ENCODE measurements at regions not wholly inside any gene's neighbourhood (a gene's known extent, or its start where the extent isn't known, plus 50 kb on each side); places are given as distances from the start of the nearest gene placed in this dataset.

- ATAC-seq (no peak), DNase-seq (no peak)
- H3K36me3 Mint-ChIP-seq (ENCODE audit: low read depth), result no peaks in the 10 kb centered on the region
- POLR2A ChIA-PET, result no interaction called here
- no peak overlapping the region for H3K27ac Mint-ChIP-seq
- intact Hi-C loops (cut with DNase I, micrococcal nuclease), result no loop called here
- CTCF ChIA-PET, result interaction anchor here (0.6 kb wide), 1 partner anchor 534 kb away, joined by 3 read pairs; no protein-coding TSS in a partner anchor
- H3K27me3 Mint-ChIP-seq, result no peaks in the 10 kb centered on the region
- peaks cover 10% of the 10 kb centered on the region for H3K9me3 Mint-ChIP-seq (ENCODE audit: low read depth)
- H3K4me3 Mint-ChIP-seq, result no peak overlapping the region
- H3K4me1 Mint-ChIP-seq, result no peaks in the 10 kb centered on the region
Measured at GRCh38 chr17:53316988-53317387, 505.7 kb upstream of the KIF2B start.

GRCh38 chr17:53316073-53316472 is 506.7 kb upstream of the KIF2B start:
- Mint-ChIP-seq H3K9me3 (ENCODE audit: low read depth) (peaks cover 10% of the 10 kb centered on the region), H3K36me3 (ENCODE audit: low read depth) (no peaks in the 10 kb centered on the region), H3K27ac (no peak overlapping the region), H3K4me1 (no peaks in the 10 kb centered on the region), H3K27me3 (no peaks in the 10 kb centered on the region), H3K4me3 (no peak overlapping the region)
- ChIA-PET POLR2A (no interaction called here), CTCF (interaction anchor here (0.6 kb wide), 1 partner anchor 533 kb away, joined by 3 read pairs; no protein-coding TSS in a partner anchor)
- DNase-seq, result no peak
- intact Hi-C loops (cut with DNase I, micrococcal nuclease), result no loop called here
- ATAC-seq, result no peak

GRCh38 chr17:53314521-53314920 is 508.2 kb upstream of the KIF2B start:
- ATAC-seq (no peak), DNase-seq (no peak)
- Mint-ChIP-seq H3K9me3 (ENCODE audit: low read depth) (peaks cover 15% of the 10 kb centered on the region), H3K4me1 (no peaks in the 10 kb centered on the region), H3K27ac (no peak overlapping the region), H3K36me3 (ENCODE audit: low read depth) (no peaks in the 10 kb centered on the region), H3K27me3 (no peaks in the 10 kb centered on the region), H3K4me3 (no peak overlapping the region)
- intact Hi-C loops (cut with DNase I, micrococcal nuclease), result no loop called here
- POLR2A ChIA-PET, result no interaction called here
- CTCF ChIA-PET, result interaction anchor here (0.5 kb wide), 1 partner anchor 393 kb away, joined by 3 read pairs; no protein-coding TSS in a partner anchor

- H3K27me3 Mint-ChIP-seq, result no peaks in the 10 kb centered on the region
- POLR2A ChIA-PET, result no interaction called here
- DNase-seq (no peak), ATAC-seq (no peak)
- no peaks in the 10 kb centered on the region for H3K36me3 Mint-ChIP-seq (ENCODE audit: low read depth)
- CTCF ChIA-PET, result interaction anchor here (0.5 kb wide), 1 partner anchor 392 kb away, joined by 3 read pairs; no protein-coding TSS in a partner anchor
- intact Hi-C loops (cut with DNase I, micrococcal nuclease), result no loop called here
- H3K27ac Mint-ChIP-seq, result no peak overlapping the region
- peaks cover 19% of the 10 kb centered on the region for H3K9me3 Mint-ChIP-seq (ENCODE audit: low read depth)
- H3K4me1 Mint-ChIP-seq, result no peaks in the 10 kb centered on the region
- H3K4me3 Mint-ChIP-seq, result no peak overlapping the region
Measured at GRCh38 chr17:53313746-53314145, 509.0 kb upstream of the KIF2B start.

GRCh38 chr17:53278466-53278865 is 544.3 kb upstream of the KIF2B start:
- DNase-seq (no peak), ATAC-seq (no peak)
- Mint-ChIP-seq H3K27me3 (no peaks in the 10 kb centered on the region), H3K27ac (no peak overlapping the region), H3K36me3 (ENCODE audit: low read depth) (no peaks in the 10 kb centered on the region), H3K4me1 (no peaks in the 10 kb centered on the region), H3K4me3 (no peak overlapping the region), H3K9me3 (ENCODE audit: low read depth) (peaks cover 5% of the 10 kb centered on the region)
- intact Hi-C loops (cut with DNase I, micrococcal nuclease), result no loop called here
- CTCF ChIA-PET, result no interaction called here
- POLR2A ChIA-PET, result no interaction called here

GRCh38 chr17:53273126-53273525 is 549.6 kb upstream of the KIF2B start:
- DNase-seq, result no peak
- no peaks in the 10 kb centered on the region for H3K27me3 Mint-ChIP-seq
- H3K4me3 Mint-ChIP-seq, result no peak overlapping the region
- no peaks in the 10 kb centered on the region for H3K4me1 Mint-ChIP-seq
- CTCF ChIA-PET, result no interaction called here
- H3K27ac Mint-ChIP-seq, result no peak overlapping the region
- no peaks in the 10 kb centered on the region for H3K36me3 Mint-ChIP-seq (ENCODE audit: low read depth)
- no peaks in the 10 kb centered on the region for H3K9me3 Mint-ChIP-seq (ENCODE audit: low read depth)
- POLR2A ChIA-PET, result no interaction called here
- ATAC-seq, result no peak
- intact Hi-C loops (cut with DNase I, micrococcal nuclease), result no loop called here

GRCh38 chr17:53270936-53271335 is 551.8 kb upstream of the KIF2B start:
- Mint-ChIP-seq H3K9me3 (ENCODE audit: low read depth) (peaks cover 3% of the 10 kb centered on the region), H3K36me3 (ENCODE audit: low read depth) (no peaks in the 10 kb centered on the region), H3K27ac (no peak overlapping the region), H3K27me3 (no peaks in the 10 kb centered on the region), H3K4me3 (no peak overlapping the region), H3K4me1 (no peaks in the 10 kb centered on the region)
- no peak for ATAC-seq
- ChIA-PET POLR2A (no interaction called here), CTCF (no interaction called here)
- intact Hi-C loops (cut with DNase I, micrococcal nuclease), result no loop called here
- no peak for DNase-seq

GRCh38 chr17:53264730-53265129 is 558.0 kb upstream of the KIF2B start:
- POLR2A ChIA-PET, result no interaction called here
- Mint-ChIP-seq H3K9me3 (ENCODE audit: low read depth) (peaks cover 10% of the 10 kb centered on the region), H3K4me3 (no peak overlapping the region), H3K36me3 (ENCODE audit: low read depth) (no peaks in the 10 kb centered on the region), H3K4me1 (no peaks in the 10 kb centered on the region), H3K27ac (no peak overlapping the region), H3K27me3 (no peaks in the 10 kb centered on the region)
- CTCF ChIA-PET, result no interaction called here
- DNase-seq (no peak), ATAC-seq (no peak)
- intact Hi-C loops (cut with DNase I, micrococcal nuclease), result no loop called here

- Mint-ChIP-seq H3K27ac (no peak overlapping the region), H3K36me3 (ENCODE audit: low read depth) (no peaks in the 10 kb centered on the region), H3K4me1 (no peaks in the 10 kb centered on the region), H3K9me3 (ENCODE audit: low read depth) (peaks cover 18% of the 10 kb centered on the region), H3K27me3 (no peaks in the 10 kb centered on the region), H3K4me3 (no peak overlapping the region)
- ChIA-PET POLR2A (no interaction called here), CTCF (no interaction called here)
- intact Hi-C loops (cut with DNase I, micrococcal nuclease), result no loop called here
- DNase-seq (no peak), ATAC-seq (no peak)
Measured at GRCh38 chr17:53253956-53254597, 568.6 kb upstream of the KIF2B start.

- intact Hi-C loops (cut with DNase I, micrococcal nuclease), result no loop called here
- Mint-ChIP-seq H3K4me3 (no peak overlapping the region), H3K27ac (no peak overlapping the region), H3K36me3 (ENCODE audit: low read depth) (no peaks in the 10 kb centered on the region), H3K4me1 (no peaks in the 10 kb centered on the region), H3K9me3 (ENCODE audit: low read depth) (peaks cover 5% of the 10 kb centered on the region), H3K27me3 (no peaks in the 10 kb centered on the region)
- ChIA-PET CTCF (no interaction called here), POLR2A (no interaction called here)
- DNase-seq, result no peak
- no peak for ATAC-seq
Measured at GRCh38 chr17:53249036-53249435, 573.7 kb upstream of the KIF2B start.

GRCh38 chr17:53234138-53234537 is 588.6 kb upstream of the KIF2B start:
- H3K27me3 Mint-ChIP-seq, result no peaks in the 10 kb centered on the region
- no peaks in the 10 kb centered on the region for H3K4me1 Mint-ChIP-seq
- no peak overlapping the region for H3K4me3 Mint-ChIP-seq
- POLR2A ChIA-PET, result no interaction called here
- ATAC-seq (no peak), DNase-seq (no peak)
- CTCF ChIA-PET, result no interaction called here
- H3K27ac Mint-ChIP-seq, result no peak overlapping the region
- no peaks in the 10 kb centered on the region for H3K36me3 Mint-ChIP-seq (ENCODE audit: low read depth)
- peaks cover 12% of the 10 kb centered on the region for H3K9me3 Mint-ChIP-seq (ENCODE audit: low read depth)
- intact Hi-C loops (cut with DNase I, micrococcal nuclease), result no loop called here

GRCh38 chr17:53227514-53227913 is 595.2 kb upstream of the KIF2B start:
- Mint-ChIP-seq H3K4me3 (no peak overlapping the region), H3K27ac (no peak overlapping the region), H3K36me3 (ENCODE audit: low read depth) (no peaks in the 10 kb centered on the region), H3K4me1 (no peaks in the 10 kb centered on the region), H3K27me3 (no peaks in the 10 kb centered on the region), H3K9me3 (ENCODE audit: low read depth) (peaks cover 13% of the 10 kb centered on the region)
- intact Hi-C loops (cut with DNase I, micrococcal nuclease), result no loop called here
- DNase-seq (no peak), ATAC-seq (no peak)
- ChIA-PET POLR2A (no interaction called here), CTCF (no interaction called here)

- Mint-ChIP-seq H3K4me3 (no peak overlapping the region), H3K27ac (no peak overlapping the region), H3K36me3 (ENCODE audit: low read depth) (no peaks in the 10 kb centered on the region), H3K4me1 (no peaks in the 10 kb centered on the region), H3K27me3 (no peaks in the 10 kb centered on the region), H3K9me3 (ENCODE audit: low read depth) (peaks cover 13% of the 10 kb centered on the region)
- POLR2A ChIA-PET, result no interaction called here
- ATAC-seq, result no peak
- intact Hi-C loops (cut with DNase I, micrococcal nuclease), result no loop called here
- no peak for DNase-seq
- CTCF ChIA-PET, result no interaction called here
Measured at GRCh38 chr17:53227111-53227510, 595.6 kb upstream of the KIF2B start.
